ENCODE measurements at regions not wholly inside any gene's neighbourhood (a gene's known extent, or its start where the extent isn't known, plus 50 kb on each side); places are given as distances from the start of the nearest gene placed in this dataset.

- H3K14ac ChIP-seq (ENCODE audit: insufficient read length): no peak overlapping the region
- no peak overlapping the region for H3K9ac ChIP-seq (replicated peaks in 1 of 4; ENCODE audit: extremely low read depth in 1 of 4, low read depth in 3 of 4, low read length in 3 of 4)
- no peak overlapping the region for H2BK20ac ChIP-seq (ENCODE audit: low read length)
- H3K4me2 ChIP-seq (ENCODE audit: insufficient read depth in 1 of 2, low read depth in 2 of 2, low read length in 2 of 2): no peak overlapping the region
- no peak overlapping the region for H2AFZ ChIP-seq (ENCODE audit: low read length)
- no peaks in the 10 kb centered on the region; the same call in 1 of the 2 replicates for H3K23me2 ChIP-seq (ENCODE audit: low read depth, low read length)
- H2BK120ac ChIP-seq (replicated peaks; ENCODE audit: low read depth, low read length): no peak overlapping the region
- no peak overlapping the region for H3K4ac ChIP-seq (replicated peaks; ENCODE audit: insufficient read length, low read depth, low read length)
- 81% methylated on average over 6 of the region's 6 CpGs; no CpG with 5 or more reads in 1 of the 2 experiments for WGBS, 2 experiments (ENCODE audit: extremely low coverage in 1 of 2, insufficient coverage in 1 of 2, insufficient read length in 1 of 2, insufficient replicate concordance in 2 of 2, low coverage in 1 of 2, low lambda C conversion rate in 2 of 2, missing lambda C conversion rate in 1 of 2)
- FAIRE-seq (no peak), DNase-seq (ENCODE audit: low read depth in 1 of 2, low spot score in 2 of 2) (no peak)
- no peaks in the 10 kb centered on the region for H3K36me3 ChIP-seq (ENCODE audit: control insufficient read depth in 2 of 4, insufficient read depth in 4 of 4, low read length in 3 of 4)
- no peaks in the 10 kb centered on the region for H4K20me1 ChIP-seq (replicated peaks in 1 of 2; ENCODE audit: control insufficient read depth in 1 of 2, insufficient read depth in 2 of 2, low read length in 2 of 2)
- H3K9me3 ChIP-seq (ENCODE audit: insufficient read depth in 2 of 2, low read depth in 1 of 2, low read length in 1 of 2): no peaks in the 10 kb centered on the region
- ChIA-PET POLR2A (ENCODE audit: partially characterized antibody) (no interaction called here), CTCF (ENCODE audit: partially characterized antibody) (interaction anchor here (0.8 to 1.8 kb wide), 3 partner anchors 24 to 94 kb away, joined by 3 to 4 read pairs (median 3); no protein-coding TSS in a partner anchor)
- no peak overlapping the region for H3K27ac ChIP-seq (ENCODE audit: low read depth, low read length)
- no peak overlapping the region for H3K18ac ChIP-seq (ENCODE audit: extremely low read depth, low read length)
- no peak overlapping the region for H2BK15ac ChIP-seq (ENCODE audit: low read length)
- no peaks in the 10 kb centered on the region for H3K79me1 ChIP-seq (ENCODE audit: low read depth, low read length)
- no peak overlapping the region for H4K91ac ChIP-seq (replicated peaks; ENCODE audit: insufficient read length, low read length)
- H3K56ac ChIP-seq (replicated peaks; ENCODE audit: insufficient read length, low read depth, low read length): no peak overlapping the region
- H3K4me1 ChIP-seq (replicated peaks in 1 of 4; ENCODE audit: control insufficient read depth in 3 of 4, insufficient read depth in 4 of 4, low read length in 3 of 4): peaks cover 0 to 2% (median 1%) of the 10 kb centered on the region in 4 experiments; a peak in 3 of 7 replicates
- no peak overlapping the region for H3K23ac ChIP-seq (ENCODE audit: insufficient read length)
- H4K8ac ChIP-seq (ENCODE audit: extremely low read depth, insufficient read depth, low read length): no peak overlapping the region
- no peaks in the 10 kb centered on the region for H3K27me3 ChIP-seq (replicated peaks in 1 of 4; ENCODE audit: control insufficient read depth in 3 of 4, extremely low read depth in 1 of 4, insufficient read depth in 3 of 4, low read length in 3 of 4)
- H2AK5ac ChIP-seq (ENCODE audit: low read depth, low read length): no peak overlapping the region
- H3K79me2 ChIP-seq (ENCODE audit: control insufficient read depth in 1 of 2, insufficient read depth in 2 of 2, low read length in 2 of 2): no peaks in the 10 kb centered on the region
- H2BK12ac ChIP-seq (ENCODE audit: low read depth, low read length): no peak overlapping the region
- no peak overlapping the region for H4K5ac ChIP-seq (ENCODE audit: insufficient read length, low read depth, low read length)
- H2BK5ac ChIP-seq (ENCODE audit: low read depth, low read length): no peak overlapping the region
- no peak overlapping the region for H3K4me3 ChIP-seq (ENCODE audit: extremely low read depth in 1 of 4, insufficient read depth in 2 of 4, low read depth in 3 of 4, low read length in 4 of 4)
- TF ChIP-seq YY1 (IDR thresholded peaks at IDR 0.05; ENCODE audit: low read depth, low read length) (no peak), E2F6 (IDR thresholded peaks at IDR 0.05) (no peak), BCL11A (IDR thresholded peaks at IDR 0.05; ENCODE audit: low read depth in 2 of 2, low read length in 2 of 2) (no peak), ZNF274 (IDR thresholded peaks at IDR 0.05; ENCODE audit: borderline replicate concordance, extremely low read depth, low read length) (no peak)
These were observed 772.3 kb upstream of the GHITM start for GRCh38 chr10:83367036-83367435.
